Right kidney (tissue), 1 donor: ENCODE measurements at regions not wholly inside any gene's neighbourhood (a gene's known extent, or its start where the extent isn't known, plus 50 kb on each side); places are given as distances from the start of the nearest gene placed in this dataset.
"Not testable (repeated sequence)": the region's sequence is repeated elsewhere in the genome, so short reads cannot be mapped to it uniquely, and the experiment has no call there.

Source experiments
- DNase-seq: peaks from one replicate; pipeline ENCODE4 v3.0.0-alpha.2; 2016

DNA sequence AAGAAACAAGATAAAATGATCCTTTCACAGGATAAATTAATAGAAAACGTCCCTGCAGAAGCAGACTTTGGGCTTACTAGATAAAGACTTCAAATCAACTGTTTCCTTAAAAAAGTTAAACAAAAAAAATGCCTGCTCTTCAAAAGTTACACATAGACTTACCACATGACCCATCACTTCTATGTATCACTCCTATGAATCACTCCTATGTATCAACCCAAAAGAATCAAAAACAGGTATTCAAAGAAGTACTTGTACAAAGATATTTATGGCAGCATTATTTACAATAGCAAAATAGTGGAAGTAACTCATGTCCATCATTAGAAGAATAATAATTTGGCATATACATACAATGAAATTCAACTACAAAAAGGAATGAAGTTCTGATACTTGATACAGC lies 56.3 kb upstream of the PRDM9 start:
- DNase-seq = no peak

DNA sequence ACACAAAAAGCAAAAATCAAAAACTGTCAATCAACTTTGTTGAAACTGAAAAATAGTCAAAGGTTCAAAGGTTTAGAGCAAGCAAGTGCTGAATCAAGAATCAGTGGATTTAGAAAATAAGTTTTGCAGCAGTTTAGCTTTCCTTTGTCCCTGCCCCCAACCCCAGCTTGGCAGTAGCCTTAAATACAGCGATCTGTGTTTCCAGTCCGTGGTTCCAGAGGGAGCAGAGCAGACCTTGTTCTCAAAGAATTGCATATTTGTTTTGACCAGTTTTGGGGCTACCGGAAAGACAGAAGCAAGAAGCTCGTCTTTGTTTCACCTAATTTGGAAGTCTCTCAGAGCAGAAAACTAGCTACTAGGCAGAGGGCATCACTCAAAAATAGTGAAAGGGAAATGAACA lies 57.2 kb upstream of the PRDM9 start:
- no peak for DNase-seq

DNA sequence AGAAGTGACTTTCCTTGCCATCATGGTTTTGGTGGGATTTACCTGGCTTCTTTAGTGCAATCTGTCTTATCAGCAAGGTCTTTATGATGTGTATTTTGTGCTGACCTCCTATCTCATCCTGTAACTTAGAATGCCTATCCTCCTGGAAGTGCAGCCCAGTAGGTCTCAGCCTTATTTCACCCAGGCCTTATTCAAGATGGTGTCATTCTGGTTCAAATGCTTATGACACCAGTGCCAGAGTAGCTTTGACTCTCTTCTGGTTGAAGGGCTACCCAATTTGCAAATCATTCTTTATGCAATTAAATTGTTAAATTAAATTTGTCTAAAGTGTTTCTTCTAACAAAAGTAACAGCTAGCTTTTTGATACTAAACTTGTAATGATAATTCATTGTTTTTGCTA lies 58.8 kb upstream of the PRDM9 start:
- DNase-seq = no peak

DNA sequence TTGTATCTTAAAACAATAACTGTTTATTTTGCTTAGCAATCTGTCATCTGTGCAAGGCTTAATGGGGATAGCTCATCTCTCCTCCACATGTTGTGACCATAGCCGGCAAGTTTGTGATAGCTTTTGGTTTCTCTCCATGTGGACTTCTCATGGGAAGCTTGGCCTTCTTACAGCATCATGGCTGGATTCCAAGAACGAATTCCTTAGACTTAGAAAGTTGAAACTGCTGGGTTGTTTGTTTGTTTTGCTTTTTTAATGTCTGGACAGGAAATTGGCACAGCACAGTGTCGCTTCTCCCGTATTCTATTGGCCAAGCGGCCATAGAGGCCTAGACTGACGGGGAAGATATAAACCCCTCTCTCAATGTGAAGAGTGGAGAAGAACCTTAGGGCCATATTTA lies 61.0 kb upstream of the PRDM9 start:
- no peak for DNase-seq

DNA sequence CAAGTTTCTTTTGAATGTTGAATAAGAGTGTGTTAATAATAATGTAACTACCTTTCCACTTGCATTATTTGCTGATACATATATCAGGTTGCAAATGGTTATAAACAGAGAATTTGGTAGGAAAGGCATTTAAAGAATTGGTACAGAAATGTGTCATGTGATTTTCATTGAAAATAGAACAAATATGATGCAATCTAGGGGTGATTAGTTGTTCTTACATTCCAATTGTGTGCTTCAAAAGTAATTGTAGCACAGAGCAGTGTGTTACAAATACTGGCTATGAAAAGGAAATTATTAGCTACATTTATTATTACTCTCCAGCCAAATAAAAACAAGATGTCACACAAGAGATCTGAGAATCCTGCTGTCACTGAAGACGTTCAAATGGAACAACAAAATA lies 61.8 kb upstream of the PRDM9 start:
- no peak for DNase-seq

DNA sequence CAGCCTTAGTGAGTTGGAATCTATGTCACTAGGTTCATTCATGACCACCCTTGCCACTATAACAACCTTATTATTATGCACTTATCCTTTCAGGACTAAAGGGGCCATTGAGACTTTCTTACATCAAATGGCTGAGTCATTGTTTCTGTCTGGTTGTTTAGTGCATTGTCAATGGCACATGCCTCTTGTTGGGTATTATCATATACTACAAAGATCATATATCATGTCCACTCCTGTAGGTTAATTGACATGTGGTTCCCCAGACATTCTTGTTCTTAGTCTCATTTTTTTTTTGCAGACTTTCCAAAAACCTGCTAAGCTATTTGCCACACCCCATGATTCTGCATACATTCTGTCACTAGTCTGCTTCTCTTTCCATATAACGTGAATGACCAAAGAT lies 66.7 kb upstream of the PRDM9 start:
- no peak for DNase-seq

DNA sequence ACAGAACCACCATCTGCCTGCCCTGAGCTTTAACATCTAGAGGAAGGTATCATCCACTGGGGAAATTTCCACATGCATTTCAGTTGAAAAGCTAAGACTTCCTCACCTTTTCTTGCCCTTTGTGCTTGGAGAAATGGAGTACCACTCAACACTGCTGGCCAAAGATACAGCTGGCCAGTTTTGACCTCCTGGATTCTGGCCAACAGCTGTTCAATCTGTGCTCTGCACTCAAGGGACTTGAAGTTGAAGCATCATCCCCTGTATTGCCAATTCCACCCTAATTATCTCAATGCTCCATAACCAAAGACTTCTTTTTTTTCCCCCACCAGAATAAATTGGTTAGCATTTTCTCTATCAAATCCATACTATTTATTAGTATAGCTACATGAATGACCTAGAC lies 70.4 kb upstream of the PRDM9 start:
- DNase-seq = no peak

GRCh38 chr5:23433534-23434315 lies 73.7 kb upstream of the PRDM9 start:
- DNase-seq = no peak

- no peak for DNase-seq
These were observed 78.7 kb upstream of the PRDM9 start for GRCh38 chr5:23428705-23429104.

- DNase-seq = not testable (repeated sequence)
These were observed 87.2 kb upstream of the PRDM9 start for GRCh38 chr5:23420214-23420613.

GRCh38 chr5:23419115-23419514 lies 88.3 kb upstream of the PRDM9 start:
- peak; percentile 7 for DNase-seq

- DNase-seq = no peak
These were observed 94.9 kb upstream of the PRDM9 start for GRCh38 chr5:23412515-23412914.

GRCh38 chr5:23411994-23412393 lies 95.4 kb upstream of the PRDM9 start:
- no peak for DNase-seq

- DNase-seq = no peak
These were observed 96.2 kb upstream of the PRDM9 start for GRCh38 chr5:23411200-23411599.

- not testable (repeated sequence) for DNase-seq
These were observed 96.6 kb upstream of the PRDM9 start for GRCh38 chr5:23410775-23411174.

- DNase-seq = no peak
These were observed 101.9 kb upstream of the PRDM9 start for GRCh38 chr5:23405316-23406068.

DNA sequence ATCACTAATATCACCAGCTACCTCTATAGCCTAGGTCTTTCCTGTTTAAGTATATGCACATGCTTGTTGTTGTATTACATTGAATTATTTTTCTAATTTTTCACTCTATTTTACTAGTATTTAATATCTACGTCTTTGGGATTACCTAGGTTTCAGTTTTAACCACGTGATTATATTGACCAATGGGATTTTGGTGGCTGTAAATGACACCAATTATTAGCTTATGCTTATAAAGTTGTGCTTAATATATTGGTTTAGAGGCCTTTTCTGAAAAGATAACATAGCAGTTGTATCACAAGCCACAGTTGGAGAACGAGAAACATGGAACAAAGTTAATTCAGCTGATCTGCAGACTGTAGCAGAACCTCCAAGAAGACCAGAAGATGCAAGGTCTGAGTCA lies 104.8 kb upstream of the PRDM9 start:
- DNase-seq = no peak

- DNase-seq = no peak
These were observed 106.5 kb upstream of the PRDM9 start for GRCh38 chr5:23400951-23401350.

GRCh38 chr5:23396346-23396745 lies 111.1 kb upstream of the PRDM9 start:
- no peak for DNase-seq

GRCh38 chr5:23389291-23390101 lies 117.9 kb upstream of the PRDM9 start:
- no peak for DNase-seq

GRCh38 chr5:23385036-23385435 lies 122.4 kb upstream of the PRDM9 start:
- no peak for DNase-seq

DNA sequence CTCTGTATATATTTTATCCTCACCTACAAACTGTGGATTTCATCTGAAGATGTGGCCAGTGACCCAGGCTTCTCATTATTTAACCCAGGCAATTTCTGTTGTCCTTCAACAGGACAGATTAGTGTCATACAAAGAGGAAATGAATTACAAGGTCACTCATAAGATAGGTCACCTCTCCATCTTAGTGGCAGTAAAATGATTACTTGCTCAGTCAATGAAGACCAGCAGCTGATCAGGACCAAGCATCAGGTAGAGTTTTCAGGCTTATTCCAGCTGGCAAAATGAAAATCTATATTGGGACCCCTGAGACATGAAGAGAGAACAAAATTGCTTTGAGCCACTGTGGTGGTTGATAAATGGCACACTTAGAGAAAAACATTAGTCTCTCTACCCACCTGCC lies 135.2 kb upstream of the PRDM9 start:
- DNase-seq = no peak

DNA sequence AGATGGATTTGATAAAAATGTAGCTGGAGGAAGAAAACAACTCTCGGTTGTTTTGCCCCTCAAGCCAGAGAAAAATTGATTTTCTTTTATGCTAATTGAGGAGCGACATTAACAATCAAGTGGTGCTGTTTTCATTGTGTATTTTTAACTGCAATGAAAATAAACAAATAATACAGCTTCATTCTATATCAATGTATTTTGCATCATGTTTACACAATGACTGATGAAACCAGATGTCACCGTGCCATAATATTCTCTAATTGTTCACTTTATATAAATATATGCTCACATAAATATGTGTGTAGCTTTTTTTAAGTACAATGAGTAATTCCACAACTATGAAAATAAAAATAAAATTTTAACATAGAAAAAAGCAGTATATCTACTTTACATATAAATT lies 139.0 kb upstream of the PRDM9 start:
- DNase-seq = no peak
